CD4-positive, alpha-beta T cell (primary cell): ENCODE measurements at regions not wholly inside any gene's neighbourhood (a gene's known extent, or its start where the extent isn't known, plus 50 kb on each side); places are given as distances from the start of the nearest gene placed in this dataset.

Experiments
- ATAC-seq: fragments of 200-7000 bp; cut with Tn5 transposase; one replicate; pipeline ENCODE4 v1.10.0; 2022; ENCODE audit warnings: mild to moderate bottlenecking; ENCODE audit not compliant: poor library complexity
- CTCF ChIA-PET: fragments of 350-600 bp; sonication (Branson Sonifier 250); formaldehyde crosslinking; loops from one replicate; lab custom pipeline; 2021; ENCODE audit warnings: antibody characterized with exemption, inconsistent platforms; lab: Charles Lee
- POLR2A ChIA-PET: fragments of 350-600 bp; sonication (Branson Sonifier 250); formaldehyde crosslinking; loops from one replicate; lab custom pipeline; 2021; ENCODE audit warnings: antibody characterized with exemption, inconsistent platforms; lab: Charles Lee
- DNase-seq, 14 experiments: peaks; one replicate each; pipeline ENCODE4 v3.0.0-alpha.2; 2013 to 2020; ENCODE audit warnings: mixed read lengths in 2 of 14
- H3K27ac ChIP-seq, 2 donors: one replicate each; pipeline versions ENCODE4 v1.5.1 to v1.7.0; 2013; ENCODE audit warnings: low read length in 2 of 2, low read depth in 1 of 2, mild to moderate bottlenecking in 1 of 2
- H3K27me3 ChIP-seq, 2 experiments: 1 replicate in 1 of 2; 2 replicates in 1 of 2; pipeline versions ENCODE4 v1.6.1 to v1.7.0; 2013; ENCODE audit warnings: low read length in 2 of 2, control low read depth in 1 of 2, mild to moderate bottlenecking in 1 of 2, moderate library complexity in 1 of 2; ENCODE audit not compliant: insufficient read depth in 2 of 2, control insufficient read depth in 1 of 2
- H3K36me3 ChIP-seq: one replicate; pipeline ENCODE4 v1.6.1; 2013; ENCODE audit warnings: low read length, control low read depth; ENCODE audit not compliant: insufficient read depth
- H3K4me1 ChIP-seq: one replicate; pipeline ENCODE4 v1.6.1; 2013; ENCODE audit warnings: low read length, control low read depth; ENCODE audit not compliant: insufficient read depth
- H3K4me3 ChIP-seq: one replicate; pipeline ENCODE4 v1.5.1; 2013; ENCODE audit warnings: mild to moderate bottlenecking, low read length, moderate library complexity
- H3K9me3 ChIP-seq, 2 experiments: 1 replicate in 1 of 2; 2 replicates in 1 of 2; pipeline versions ENCODE4 v1.6.1 to v1.7.0; 2013; ENCODE audit warnings: low read length in 2 of 2, mild to moderate bottlenecking in 2 of 2, control low read depth in 1 of 2, moderate library complexity in 1 of 2; ENCODE audit not compliant: control insufficient read depth in 1 of 2, insufficient read depth in 1 of 2
- H3K27ac Mint-ChIP-seq: one replicate; pipeline ENCODE4 v1.8.0; 2020; ENCODE audit warnings: mixed read lengths
- H3K27me3 Mint-ChIP-seq: one replicate; pipeline ENCODE4 v1.8.0; 2021; ENCODE audit warnings: mixed read lengths
- H3K36me3 Mint-ChIP-seq: one replicate; pipeline ENCODE4 v1.8.0; 2021; ENCODE audit warnings: low read depth, mixed read lengths
- H3K4me1 Mint-ChIP-seq: one replicate; pipeline ENCODE4 v1.8.0; 2021; ENCODE audit warnings: low read depth, mixed read lengths
- H3K4me3 Mint-ChIP-seq: one replicate; pipeline ENCODE4 v1.8.0; 2020; ENCODE audit warnings: mild to moderate bottlenecking, mixed read lengths
- H3K9me3 Mint-ChIP-seq: one replicate; pipeline ENCODE4 v1.8.0; 2020; ENCODE audit warnings: mixed read lengths
- CTCF ChIP-seq: fragments of 200-600 bp; IDR thresholded peaks from one replicate; pipeline ENCODE4 v1.8.0; 2022; ENCODE audit warnings: antibody characterized with exemption, mild to moderate bottlenecking
- intact Hi-C, 2 experiments: fragments of 100-400 bp; cut with DNase I in 1 of 2; cut with micrococcal nuclease in 1 of 2; formaldehyde crosslinking; loops; one replicate each; pipeline versions ENCODE4 v1.15.1 to v1.9.0; 2023 to 2025; cut with DNase I, micrococcal nuclease

- POLR2A ChIA-PET = no interaction called here
These were observed 79.4 kb downstream of the TMPRSS5 start for GRCh38 chr11:113626736-113627135.

GRCh38 chr11:113623114-113623513 lies 83.0 kb downstream of the TMPRSS5 start:
- ChIA-PET CTCF (no interaction called here), POLR2A (no interaction called here)
- H3K36me3 ChIP-seq = no peaks in the 10 kb centered on the region
- H3K27ac ChIP-seq = no peak overlapping the region
- intact Hi-C loops = no loop called here
- Mint-ChIP-seq H3K4me3 (no peak overlapping the region), H3K36me3 (no peaks in the 10 kb centered on the region), H3K4me1 (no peaks in the 10 kb centered on the region), H3K27me3 (peaks cover 24% of the 10 kb centered on the region), H3K9me3 (no peaks in the 10 kb centered on the region), H3K27ac (no peak overlapping the region)
- TF ChIP-seq CTCF = no peak
- H3K27me3 ChIP-seq = no peaks in the 10 kb centered on the region
- no peak for DNase-seq
- no peaks in the 10 kb centered on the region for H3K4me1 ChIP-seq
- ATAC-seq = no peak
- no peaks in the 10 kb centered on the region for H3K9me3 ChIP-seq
- H3K4me3 ChIP-seq = no peak overlapping the region

More at GRCh38 chr11:113626736-113627135, 79.4 kb downstream of the TMPRSS5 start:
- no peak overlapping the region for H3K4me3 Mint-ChIP-seq
- H3K27ac Mint-ChIP-seq = no peak overlapping the region
- intact Hi-C loops = no loop called here
- Histone ChIP-seq H3K27ac (no peak overlapping the region), H3K4me3 (no peak overlapping the region), H3K4me1 (no peaks in the 10 kb centered on the region), H3K9me3 (no peaks in the 10 kb centered on the region), H3K36me3 (no peaks in the 10 kb centered on the region), H3K27me3 (no peaks in the 10 kb centered on the region)
- no peaks in the 10 kb centered on the region for H3K36me3 Mint-ChIP-seq
- ATAC-seq = no peak
- CTCF ChIA-PET = no interaction called here
- no peaks in the 10 kb centered on the region for H3K4me1 Mint-ChIP-seq
- peaks cover 42% of the 10 kb centered on the region for H3K27me3 Mint-ChIP-seq
- TF ChIP-seq CTCF = no peak
- H3K9me3 Mint-ChIP-seq = no peaks in the 10 kb centered on the region
- no peak for DNase-seq

GRCh38 chr11:113618360-113618759 lies 87.7 kb downstream of the TMPRSS5 start:
- ChIA-PET POLR2A (no interaction called here), CTCF (no interaction called here)
- no peak for ATAC-seq
- Histone ChIP-seq H3K36me3 (no peaks in the 10 kb centered on the region), H3K4me1 (no peaks in the 10 kb centered on the region), H3K27me3 (no peaks in the 10 kb centered on the region), H3K27ac (no peak overlapping the region), H3K4me3 (no peak overlapping the region), H3K9me3 (no peaks in the 10 kb centered on the region)
- Mint-ChIP-seq H3K9me3 (no peaks in the 10 kb centered on the region), H3K4me1 (no peaks in the 10 kb centered on the region), H3K4me3 (no peak overlapping the region), H3K36me3 (no peaks in the 10 kb centered on the region), H3K27ac (no peak overlapping the region), H3K27me3 (peaks cover 25% of the 10 kb centered on the region)
- TF ChIP-seq CTCF = no peak
- intact Hi-C loops = no loop called here
- DNase-seq = no peak
